CD14-positive monocyte (primary cell): ENCODE measurements at regions not wholly inside any gene's neighbourhood (a gene's known extent, or its start where the extent isn't known, plus 50 kb on each side); places are given as distances from the start of the nearest gene placed in this dataset.

Source experiments
- DNase-seq, 3 donors: peaks; one replicate each; pipeline ENCODE4 v3.0.0-alpha.2; 2011 to 2022
- H2AFZ ChIP-seq: 2 replicates; pipeline ENCODE4 v1.6.0; 2012; ENCODE audit warnings: mild to moderate bottlenecking, low read depth, low read length, inconsistent platforms; ENCODE audit not compliant: insufficient read depth, poor library complexity, severe bottlenecking
- H3K27ac ChIP-seq, 2 donors: 1 replicate in 1 of 2; 2 replicates in 1 of 2; pipeline ENCODE4 v1.5.1; 2012 to 2013; ENCODE audit warnings: low read length in 2 of 2, control low read depth in 1 of 2, inconsistent platforms in 1 of 2, low read depth in 1 of 2, mild to moderate bottlenecking in 1 of 2
- H3K27me3 ChIP-seq, 2 donors: one replicate each; pipeline versions ENCODE4 v1.6.0 to v1.6.1; 2011 to 2013; ENCODE audit warnings: low read length in 2 of 2; ENCODE audit not compliant: control insufficient read depth in 2 of 2, insufficient read depth in 2 of 2
- H3K36me3 ChIP-seq, 2 donors: replicated peaks in 1 of 2; 1 replicate in 1 of 2; 2 replicates in 1 of 2; pipeline versions ENCODE4 v1.5.1 to v1.6.1; 2012 to 2013; ENCODE audit warnings: low read length in 2 of 2, control low read depth in 1 of 2, inconsistent platforms in 1 of 2, mild to moderate bottlenecking in 1 of 2; ENCODE audit not compliant: insufficient read depth in 2 of 2, control insufficient read depth in 1 of 2
- H3K4me1 ChIP-seq, 2 donors: 1 replicate in 1 of 2; 2 replicates in 1 of 2; pipeline versions ENCODE4 v1.5.1 to v1.6.1; 2012 to 2013; ENCODE audit warnings: low read length in 2 of 2, control low read depth in 1 of 2, inconsistent platforms in 1 of 2, mild to moderate bottlenecking in 1 of 2, moderate library complexity in 1 of 2; ENCODE audit not compliant: insufficient read depth in 2 of 2, control insufficient read depth in 1 of 2
- H3K4me2 ChIP-seq: replicated peaks from 2 replicates; pipeline ENCODE3; 2012; ENCODE audit warnings: low read length, moderate library complexity, mild to moderate bottlenecking; ENCODE audit not compliant: poor library complexity, severe bottlenecking; ENCODE audit errors: extremely low read depth
- H3K4me3 ChIP-seq, 3 experiments: fragments of 200-600 bp in 1 of 3; sonication (generic) in 1 of 3; replicated peaks in 1 of 3; 1 replicate in 2 of 3; 2 replicates in 1 of 3; pipeline ENCODE4 v1.5.1; 2011 to 2013; ENCODE audit warnings: low read length in 3 of 3, mild to moderate bottlenecking in 3 of 3, control low read depth in 2 of 3, low read depth in 2 of 3, inconsistent platforms in 1 of 3, moderate library complexity in 1 of 3
- H3K79me2 ChIP-seq: 2 replicates; pipeline ENCODE4 v1.6.0; 2012; ENCODE audit warnings: mild to moderate bottlenecking, control low read depth, inconsistent platforms, low read length, moderate library complexity; ENCODE audit not compliant: insufficient read depth
- H3K9ac ChIP-seq: 2 replicates; pipeline ENCODE4 v1.6.0; 2017; ENCODE audit warnings: low read length, mild to moderate bottlenecking; ENCODE audit not compliant: insufficient read depth, poor library complexity, severe bottlenecking
- H3K9me3 ChIP-seq, 2 donors: replicated peaks in 1 of 2; 1 replicate in 1 of 2; 2 replicates in 1 of 2; pipeline versions ENCODE4 v1.5.1 to v1.6.1; 2012 to 2013; ENCODE audit warnings: low read length in 2 of 2, control low read depth in 1 of 2; ENCODE audit not compliant: control insufficient read depth in 1 of 2, insufficient read depth in 1 of 2
- H4K20me1 ChIP-seq: 2 replicates; pipeline ENCODE4 v1.6.0; 2012; ENCODE audit warnings: mild to moderate bottlenecking, low read length, control low read depth, moderate library complexity; ENCODE audit not compliant: insufficient read depth
- H3K27ac Mint-ChIP-seq, 7 donors: one replicate each; pipeline ENCODE4 v1.8.0; 2020; ENCODE audit warnings: mild to moderate bottlenecking in 7 of 7, mixed read lengths in 7 of 7, moderate library complexity in 6 of 7, inconsistent platforms in 2 of 7
- H3K27me3 Mint-ChIP-seq, 3 donors: one replicate each; pipeline ENCODE4 v1.8.0; 2021 to 2022; ENCODE audit warnings: low read depth in 3 of 3, mild to moderate bottlenecking in 3 of 3, mixed read lengths in 3 of 3, moderate library complexity in 3 of 3, inconsistent platforms in 1 of 3
- H3K36me3 Mint-ChIP-seq, 2 donors: one replicate each; pipeline ENCODE4 v1.8.0; 2020; ENCODE audit warnings: mixed read lengths in 2 of 2, inconsistent platforms in 1 of 2, mild to moderate bottlenecking in 1 of 2
- H3K4me1 Mint-ChIP-seq: one replicate; pipeline ENCODE4 v1.8.0; 2020; ENCODE audit warnings: mild to moderate bottlenecking, mixed read lengths
- H3K4me3 Mint-ChIP-seq, 2 donors: one replicate each; pipeline ENCODE4 v1.8.0; 2020; ENCODE audit warnings: mild to moderate bottlenecking in 2 of 2, mixed read lengths in 2 of 2, moderate library complexity in 1 of 2
- H3K9me3 Mint-ChIP-seq, 7 donors: one replicate each; pipeline ENCODE4 v1.8.0; 2020 to 2022; ENCODE audit warnings: mixed read lengths in 7 of 7, mild to moderate bottlenecking in 6 of 7, moderate library complexity in 6 of 7, inconsistent platforms in 2 of 7
- CTCF ChIP-seq: fragments of 200-600 bp; IDR thresholded peaks from one replicate; pipeline ENCODE4 v1.8.0; 2022; ENCODE audit warnings: antibody characterized with exemption, mild to moderate bottlenecking
- WGBS: methylation state at CpG from one replicate; pipeline ENCODE4 v1.1.5; 2013; ENCODE audit warnings: missing lambda C conversion rate; ENCODE audit not compliant: insufficient coverage; 5-methylcytosine and 5-hydroxymethylcytosine counted together
- intact Hi-C, 2 donors: fragments of 100-400 bp; cut with micrococcal nuclease; formaldehyde crosslinking; loops; one replicate each; pipeline versions ENCODE4 v1.15.0 to v1.15.1; 2023

GRCh38 chrX:40207626-40208025 lies 109.9 kb upstream of the BCOR start:
- Histone ChIP-seq H3K79me2 (no peaks in the 10 kb centered on the region), H3K9me3 (no peaks in the 10 kb centered on the region), H3K27ac (no peak overlapping the region), H3K4me2 (no peak overlapping the region), H3K4me1 (peaks cover 19 to 24% of the 10 kb centered on the region in 2 donors), H2AFZ (no peak overlapping the region), H3K36me3 (no peaks in the 10 kb centered on the region), H4K20me1 (no peaks in the 10 kb centered on the region), H3K4me3 (no peak overlapping the region), H3K27me3 (no peaks in the 10 kb centered on the region), H3K9ac (no peak overlapping the region)
- DNase-seq = peak; percentile 65 to 82 (median 76)
- Mint-ChIP-seq H3K27ac (no peak overlapping the region), H3K4me1 (peaks cover 25% of the 10 kb centered on the region), H3K36me3 (no peaks in the 10 kb centered on the region), H3K27me3 (peaks cover 0 to 4% (median 3%) of the 10 kb centered on the region in 3 donors), H3K4me3 (no peak overlapping the region), H3K9me3 (peaks cover 0 to 17% (median 8%) of the 10 kb centered on the region in 7 donors)
- no peak for TF ChIP-seq CTCF
- intact Hi-C loops = no loop called here
- no CpG with 5 or more reads among the region's 4 CpGs for WGBS

GRCh38 chrX:40205471-40205870 lies 107.7 kb upstream of the BCOR start:
- Mint-ChIP-seq H3K27me3 (peaks cover 0 to 8% (median 3%) of the 10 kb centered on the region in 3 donors), H3K27ac (no peak overlapping the region), H3K4me3 (peak overlapping the region; percentile 54 to 83), H3K4me1 (peaks cover 36% of the 10 kb centered on the region), H3K9me3 (peaks cover 0 to 9% (median 3%) of the 10 kb centered on the region in 7 donors), H3K36me3 (no peaks in the 10 kb centered on the region)
- H3K9ac ChIP-seq = no peak overlapping the region
- no peak overlapping the region for H2AFZ ChIP-seq
- H3K27me3 ChIP-seq = no peaks in the 10 kb centered on the region
- 20% methylated on average over 4 of the region's 26 CpGs for WGBS
- intact Hi-C loops = no loop called here
- DNase-seq = no peak
- H3K79me2 ChIP-seq = no peaks in the 10 kb centered on the region
- no peaks in the 10 kb centered on the region for H4K20me1 ChIP-seq
- H3K4me3 ChIP-seq = peak overlapping the region in 1 of 3 experiments; percentile 28
- no peak overlapping the region for H3K27ac ChIP-seq
- no peaks in the 10 kb centered on the region for H3K36me3 ChIP-seq
- no peaks in the 10 kb centered on the region for H3K9me3 ChIP-seq
- TF ChIP-seq CTCF = no peak
- H3K4me1 ChIP-seq = peaks cover 23 to 31% of the 10 kb centered on the region in 2 donors
- H3K4me2 ChIP-seq = peak overlapping the region; percentile 17
